Urinary bladder (tissue), 3 donors: ENCODE measurements at regions not wholly inside any gene's neighbourhood (a gene's known extent, or its start where the extent isn't known, plus 50 kb on each side); places are given as distances from the start of the nearest gene placed in this dataset.

ENCODE experiments used
- DNase-seq: peaks from one replicate; pipeline ENCODE4 v3.0.0-alpha.2; 2015; ENCODE audit errors: extremely low spot score
- H3K27ac ChIP-seq: one replicate; pipeline ENCODE4 v1.5.1; 2013; ENCODE audit warnings: low read depth, mild to moderate bottlenecking, moderate library complexity
- H3K36me3 ChIP-seq: one replicate; pipeline ENCODE4 v1.6.1; 2013; ENCODE audit warnings: mild to moderate bottlenecking, moderate library complexity; ENCODE audit not compliant: insufficient read depth
- H3K4me1 ChIP-seq: one replicate; pipeline ENCODE4 v1.6.1; 2013; ENCODE audit warnings: mild to moderate bottlenecking, moderate library complexity; ENCODE audit not compliant: insufficient read depth
- H3K4me3 ChIP-seq: one replicate; pipeline ENCODE4 v1.5.1; 2013; ENCODE audit warnings: low read depth, low read length
- WGBS: extraction: QIAGEN DNeasy Blood & Tissue Kit; methylation state at CpG from one replicate; pipeline ENCODE4 v1.1.7; 2013; 5-methylcytosine and 5-hydroxymethylcytosine counted together
- donor health status: healthy with polysubstance abuse.
- donor health status: healthy.

DNA sequence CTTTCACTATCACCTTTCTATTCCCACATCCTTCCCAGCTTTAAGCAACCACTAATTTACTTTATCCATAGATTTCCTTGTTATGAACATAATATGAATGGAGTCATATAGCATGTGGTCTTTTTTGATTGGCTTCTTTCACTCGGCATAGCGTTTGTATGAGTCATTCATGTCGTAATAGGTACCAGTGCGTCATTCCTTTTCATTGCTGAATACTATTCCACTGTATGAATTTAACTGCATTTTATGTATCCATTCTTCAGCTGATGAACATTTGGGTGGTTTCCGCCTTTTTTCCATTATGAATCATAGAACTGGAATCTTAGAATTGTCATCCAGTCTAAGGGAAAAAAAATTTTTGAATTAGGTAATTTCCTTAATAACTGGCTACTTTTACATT, 411.3 kb upstream of the AUTS2 start:
- Histone ChIP-seq H3K4me1 (no peaks in the 10 kb centered on the region), H3K36me3 (no peaks in the 10 kb centered on the region), H3K27ac (no peak overlapping the region), H3K4me3 (no peak overlapping the region)
- DNase-seq: no peak
- 98% methylated on average over 5 of the region's 5 CpGs for WGBS

DNA sequence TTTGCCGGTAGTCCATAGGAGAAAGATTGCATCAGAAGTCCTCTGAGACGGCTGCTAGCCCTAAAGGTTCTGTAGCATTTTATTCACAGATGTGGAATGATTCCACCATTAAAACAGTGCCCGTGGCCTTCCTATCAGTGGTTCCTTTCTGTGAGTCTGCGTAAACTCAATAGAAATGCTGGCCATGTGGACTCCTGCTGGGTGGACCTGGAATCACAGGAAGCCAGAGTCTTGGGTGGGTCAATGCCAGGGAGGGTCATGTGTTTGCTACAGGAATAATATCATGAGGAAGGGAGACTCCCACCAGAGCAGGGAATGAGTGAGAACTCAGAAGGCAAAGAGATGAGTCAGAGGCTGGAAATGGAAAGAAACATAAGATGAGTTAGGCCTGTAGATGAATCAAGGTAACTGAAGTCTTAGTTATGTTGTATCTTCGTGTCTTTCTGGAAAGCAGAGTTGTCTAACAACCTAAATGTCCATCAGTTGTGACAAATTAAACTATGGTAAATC, 410.4 kb upstream of the AUTS2 start:
- Histone ChIP-seq H3K4me1 (no peaks in the 10 kb centered on the region), H3K4me3 (no peak overlapping the region), H3K27ac (no peak overlapping the region), H3K36me3 (no peaks in the 10 kb centered on the region)
- WGBS: 93% methylated on average over 5 of the region's 5 CpGs
- no peak for DNase-seq

DNA sequence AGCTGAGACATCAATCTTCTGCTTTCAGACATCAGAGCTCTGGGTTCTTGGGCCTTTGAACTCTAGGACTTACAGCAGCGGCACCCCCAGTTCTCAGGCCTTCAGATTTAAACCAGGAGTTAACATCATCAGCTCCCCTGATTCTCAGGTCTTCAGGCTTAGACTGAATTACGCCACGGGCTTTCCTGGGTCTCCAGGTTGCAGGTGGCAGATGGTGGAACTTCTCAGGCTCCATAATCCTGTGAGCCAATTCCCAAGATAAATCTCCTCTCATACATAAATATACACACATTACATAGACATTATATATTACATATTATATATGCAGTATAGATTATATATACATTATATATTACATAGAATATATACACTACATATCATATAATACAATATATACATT, 408.9 kb upstream of the AUTS2 start:
- no peak overlapping the region for H3K27ac ChIP-seq
- H3K36me3 ChIP-seq: no peaks in the 10 kb centered on the region
- no peaks in the 10 kb centered on the region for H3K4me1 ChIP-seq
- 95% methylated on average over 3 of the region's 3 CpGs for WGBS
- no peak overlapping the region for H3K4me3 ChIP-seq
- no peak for DNase-seq

DNA sequence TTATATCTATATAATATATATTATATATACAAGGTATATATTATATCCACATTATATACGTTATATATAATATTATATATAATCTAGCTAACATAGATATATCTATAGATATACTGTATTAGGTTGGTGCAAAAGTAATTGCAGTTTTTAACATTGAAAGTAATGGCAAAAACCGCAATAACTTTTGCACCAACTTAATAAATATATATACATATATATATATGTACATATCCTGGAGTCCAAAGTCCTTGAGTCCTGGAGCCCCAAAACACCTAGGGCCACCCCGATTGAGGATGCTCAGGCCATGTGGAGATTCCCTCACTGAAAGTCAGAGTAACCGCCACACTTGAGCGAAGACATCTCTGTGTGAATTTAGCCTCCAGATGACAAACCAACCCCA, 408.2 kb upstream of the AUTS2 start:
- WGBS: 94% methylated on average over 5 of the region's 5 CpGs
- H3K4me3 ChIP-seq: no peak overlapping the region
- no peaks in the 10 kb centered on the region for H3K4me1 ChIP-seq
- no peak overlapping the region for H3K27ac ChIP-seq
- H3K36me3 ChIP-seq: no peaks in the 10 kb centered on the region
- no peak for DNase-seq

DNA sequence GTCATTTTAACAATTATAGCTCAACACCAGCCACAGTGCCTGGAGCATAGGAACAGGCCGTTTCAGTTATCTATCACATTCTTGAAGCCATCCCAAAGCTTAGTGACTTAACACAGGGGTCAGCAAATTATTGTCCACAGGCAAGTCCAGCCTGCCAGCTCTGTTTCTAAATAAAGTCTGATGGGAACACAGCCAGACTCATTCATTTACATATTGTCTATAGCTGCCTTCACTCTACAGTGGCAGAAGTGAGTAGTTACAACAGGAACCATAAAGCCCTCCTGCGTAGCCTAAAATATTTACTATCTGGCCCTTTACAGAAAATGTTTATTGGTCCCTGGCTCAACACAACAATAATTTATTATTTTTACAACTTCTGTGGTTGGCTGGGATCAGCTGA, 407.5 kb upstream of the AUTS2 start:
- no peak for DNase-seq
- no peak overlapping the region for H3K4me3 ChIP-seq
- 21% methylated on average over 2 of the region's 2 CpGs for WGBS
- H3K27ac ChIP-seq: no peak overlapping the region
- no peaks in the 10 kb centered on the region for H3K4me1 ChIP-seq
- H3K36me3 ChIP-seq: no peaks in the 10 kb centered on the region

DNA sequence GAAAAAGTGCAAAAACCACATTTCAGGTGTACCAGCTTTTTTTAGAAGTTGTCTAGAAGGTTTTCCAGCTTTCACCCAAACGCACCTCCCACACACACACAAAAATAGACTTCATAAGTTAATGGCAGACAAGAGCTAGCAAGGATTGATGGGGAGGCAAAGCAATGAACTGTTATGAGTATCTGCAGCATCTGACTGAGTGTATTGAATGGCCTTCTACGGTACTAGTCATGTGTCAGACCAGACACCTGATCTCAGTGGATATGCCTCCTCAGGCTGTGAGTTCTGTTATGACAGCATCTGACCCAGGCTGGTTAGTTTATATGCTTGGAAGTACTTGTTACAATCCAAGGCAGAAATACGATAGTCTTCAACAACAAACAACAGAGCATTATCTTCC, 406.1 kb upstream of the AUTS2 start:
- DNase-seq: no peak
- no peak overlapping the region for H3K4me3 ChIP-seq
- no peaks in the 10 kb centered on the region for H3K4me1 ChIP-seq
- H3K36me3 ChIP-seq: no peaks in the 10 kb centered on the region
- H3K27ac ChIP-seq: no peak overlapping the region
- 91% methylated on average over 3 of the region's 3 CpGs for WGBS

DNA sequence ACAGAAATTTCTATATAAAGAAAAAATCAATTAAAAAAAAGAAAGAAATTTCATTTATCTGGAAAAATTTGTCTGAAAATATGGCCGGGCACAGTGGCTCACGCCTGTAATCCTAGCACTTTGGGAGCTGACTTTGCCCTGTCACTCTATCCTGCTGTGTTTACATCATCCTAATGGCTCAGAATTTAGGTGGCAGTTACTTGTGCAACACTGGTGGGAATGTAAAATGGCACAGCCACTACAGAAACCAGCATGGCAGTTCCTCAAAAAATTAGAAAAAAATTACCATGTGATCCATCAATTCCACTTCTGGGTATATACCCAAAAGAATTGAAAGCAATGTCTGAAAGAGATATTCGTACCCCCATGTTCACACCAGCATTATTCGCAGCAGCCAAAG, 405.2 kb upstream of the AUTS2 start:
- no peak overlapping the region for H3K27ac ChIP-seq
- no peaks in the 10 kb centered on the region for H3K4me1 ChIP-seq
- no peak for DNase-seq
- 96% methylated on average over 4 of the region's 4 CpGs for WGBS
- no peaks in the 10 kb centered on the region for H3K36me3 ChIP-seq
- H3K4me3 ChIP-seq: no peak overlapping the region

DNA sequence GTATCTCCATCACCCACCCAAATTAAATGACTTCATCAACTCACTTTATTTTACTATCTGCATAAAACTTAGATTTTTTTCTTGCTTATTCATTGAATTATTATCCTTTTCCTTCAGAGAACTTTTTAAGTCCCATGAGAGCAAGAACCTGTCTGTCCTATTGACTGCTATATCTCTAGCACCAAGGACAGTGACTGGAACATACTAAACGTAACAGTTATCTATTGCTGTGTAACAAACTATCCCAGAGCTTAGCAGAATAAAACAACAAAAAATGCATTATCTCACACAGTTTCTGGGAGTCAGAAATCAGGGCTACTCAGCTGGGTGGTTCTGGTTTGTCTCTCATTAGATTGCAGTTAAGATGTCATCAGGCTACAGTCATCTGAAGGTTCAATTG, 401.7 kb upstream of the AUTS2 start:
- H3K4me1 ChIP-seq: no peaks in the 10 kb centered on the region
- DNase-seq: no peak
- WGBS: 85% methylated on average over 1 of the region's 1 CpG

DNA sequence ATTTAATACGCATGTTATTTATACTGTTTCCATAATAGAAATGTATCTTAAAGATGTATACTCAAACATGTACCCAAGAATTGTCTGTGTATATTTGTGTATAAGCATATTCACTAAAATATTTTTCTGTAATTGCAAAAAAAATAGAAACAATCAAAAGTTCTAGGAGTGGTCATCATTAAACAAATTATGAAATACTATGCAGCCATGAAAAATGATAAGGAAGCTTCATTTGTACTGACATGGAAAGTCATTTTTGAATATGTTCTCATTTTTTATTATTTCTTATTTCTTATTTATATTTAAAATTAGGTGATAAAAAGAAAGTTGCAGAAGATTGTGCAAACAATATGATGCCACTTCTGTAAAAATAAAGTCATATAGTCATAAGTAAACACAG, 400.0 kb upstream of the AUTS2 start:
- WGBS: 92% methylated on average over 1 of the region's 1 CpG
- H3K36me3 ChIP-seq: no peaks in the 10 kb centered on the region
- H3K27ac ChIP-seq: no peak overlapping the region
- DNase-seq: no peak
- no peak overlapping the region for H3K4me3 ChIP-seq
- no peaks in the 10 kb centered on the region for H3K4me1 ChIP-seq

More for the DNA sequence above, 401.7 kb upstream of the AUTS2 start:
- no peak overlapping the region for H3K4me3 ChIP-seq
- H3K36me3 ChIP-seq: no peaks in the 10 kb centered on the region
- H3K27ac ChIP-seq: no peak overlapping the region

DNA sequence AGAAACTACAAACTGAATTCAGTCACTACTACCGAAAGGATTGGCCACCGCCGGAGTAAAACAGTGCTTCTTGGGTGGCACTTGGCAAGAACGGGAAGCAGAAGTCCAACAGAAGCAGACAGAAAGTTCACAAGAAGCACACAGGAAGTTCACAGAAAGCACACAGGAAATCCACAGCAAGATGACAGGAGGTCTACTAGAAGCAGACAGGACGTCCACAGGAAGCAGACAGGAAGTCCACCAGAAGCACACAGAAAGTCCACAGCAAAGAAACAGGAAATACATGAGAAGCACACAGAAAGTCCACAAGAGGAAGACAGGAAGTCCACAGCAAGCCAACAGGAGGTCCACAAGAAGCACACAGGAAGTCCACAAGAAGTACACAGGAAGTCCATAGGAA, 399.2 kb upstream of the AUTS2 start:
- WGBS: 89% methylated on average over 5 of the region's 5 CpGs
- no peak for DNase-seq
- H3K36me3 ChIP-seq: no peaks in the 10 kb centered on the region
- no peak overlapping the region for H3K27ac ChIP-seq
- H3K4me1 ChIP-seq: no peaks in the 10 kb centered on the region
- no peak overlapping the region for H3K4me3 ChIP-seq

DNA sequence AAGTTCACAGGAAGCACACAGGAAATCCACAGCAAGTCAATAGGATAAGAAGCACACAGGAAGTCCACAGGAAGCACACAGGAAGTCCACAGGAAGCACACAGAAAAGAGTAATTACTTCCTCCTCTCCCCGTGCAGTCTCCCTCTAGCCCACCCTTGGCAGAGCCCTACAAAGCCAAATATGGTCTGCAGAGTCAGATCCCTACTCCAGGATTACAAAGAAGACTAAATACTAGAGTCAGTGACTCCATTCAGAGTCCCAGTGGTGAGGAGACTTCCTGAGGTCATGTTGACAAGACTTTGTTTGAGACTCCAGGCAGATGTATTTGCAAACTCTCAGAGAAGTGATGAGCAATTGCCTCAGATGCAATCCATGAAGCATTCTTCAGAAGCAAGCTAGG, 398.6 kb upstream of the AUTS2 start:
- DNase-seq: no peak
- Histone ChIP-seq H3K36me3 (no peaks in the 10 kb centered on the region), H3K27ac (no peak overlapping the region), H3K4me3 (no peak overlapping the region), H3K4me1 (no peaks in the 10 kb centered on the region)
- WGBS: 67% methylated on average over 1 of the region's 1 CpG

DNA sequence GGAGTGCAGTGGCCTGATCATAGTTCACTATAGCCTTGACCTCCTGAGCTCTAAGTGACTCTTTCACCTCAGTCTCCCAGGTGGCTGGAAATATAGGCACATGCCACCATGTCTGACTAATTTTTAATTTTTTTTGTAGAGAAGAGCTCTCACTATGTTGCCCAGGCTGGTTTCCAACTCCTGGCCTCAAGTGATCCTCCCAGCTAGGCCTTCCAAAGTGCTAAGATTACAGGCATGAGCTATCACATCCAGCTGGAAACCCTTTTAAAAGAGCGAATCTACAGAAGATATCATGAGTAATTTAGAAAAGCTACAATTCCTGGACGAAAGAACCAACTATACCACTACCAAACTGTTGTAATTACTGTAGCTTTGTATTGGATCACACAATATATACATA, 394.4 kb upstream of the AUTS2 start:
- Histone ChIP-seq H3K36me3 (no peaks in the 10 kb centered on the region), H3K4me3 (no peak overlapping the region), H3K27ac (no peak overlapping the region), H3K4me1 (no peaks in the 10 kb centered on the region)
- no peak for DNase-seq
- WGBS: 64% methylated on average over 2 of the region's 2 CpGs

DNA sequence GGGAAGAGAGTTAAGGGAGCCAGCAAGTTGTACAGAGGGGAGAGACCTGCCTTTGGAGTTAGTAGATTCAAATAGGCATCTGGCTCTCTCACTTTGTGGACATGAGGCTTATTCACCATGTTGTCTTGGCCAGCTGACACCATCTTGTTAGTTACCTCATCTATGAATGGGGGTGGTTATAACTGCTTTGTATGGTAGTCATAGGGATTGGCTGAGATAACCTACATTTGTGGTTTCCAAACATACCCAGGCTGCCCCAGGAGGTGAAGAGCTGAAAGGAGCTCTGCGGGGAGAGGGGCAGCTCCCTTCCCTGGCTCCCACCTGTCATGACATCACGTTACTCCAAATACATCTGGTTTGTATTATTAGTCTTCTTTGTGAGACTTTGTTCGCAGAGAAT, 393.3 kb upstream of the AUTS2 start:
- no peak overlapping the region for H3K27ac ChIP-seq
- H3K4me3 ChIP-seq: no peak overlapping the region
- no peaks in the 10 kb centered on the region for H3K4me1 ChIP-seq
- WGBS: 93% methylated on average over 3 of the region's 3 CpGs
- DNase-seq: no peak
- H3K36me3 ChIP-seq: no peaks in the 10 kb centered on the region

DNA sequence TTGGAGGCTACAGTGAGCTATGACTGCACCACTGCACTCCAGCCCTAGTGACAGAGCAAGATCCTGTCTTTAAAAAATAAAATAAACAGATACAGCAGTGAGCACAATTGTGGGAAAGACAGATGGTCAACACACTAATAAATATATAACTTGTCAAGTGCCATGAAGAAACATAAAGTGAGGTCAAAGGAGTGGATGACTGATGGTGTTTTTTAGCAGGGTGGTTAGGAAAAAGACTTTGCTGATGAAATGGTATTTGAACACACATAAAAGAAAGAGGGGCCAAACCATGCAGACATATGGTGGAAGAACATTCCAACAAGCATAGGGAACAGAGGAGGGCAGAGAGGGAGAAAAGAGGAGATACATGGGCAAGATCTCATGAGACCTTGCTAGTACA, 392.7 kb upstream of the AUTS2 start:
- Histone ChIP-seq H3K27ac (no peak overlapping the region), H3K4me3 (no peak overlapping the region), H3K4me1 (no peaks in the 10 kb centered on the region), H3K36me3 (no peaks in the 10 kb centered on the region)
- no peak for DNase-seq

DNA sequence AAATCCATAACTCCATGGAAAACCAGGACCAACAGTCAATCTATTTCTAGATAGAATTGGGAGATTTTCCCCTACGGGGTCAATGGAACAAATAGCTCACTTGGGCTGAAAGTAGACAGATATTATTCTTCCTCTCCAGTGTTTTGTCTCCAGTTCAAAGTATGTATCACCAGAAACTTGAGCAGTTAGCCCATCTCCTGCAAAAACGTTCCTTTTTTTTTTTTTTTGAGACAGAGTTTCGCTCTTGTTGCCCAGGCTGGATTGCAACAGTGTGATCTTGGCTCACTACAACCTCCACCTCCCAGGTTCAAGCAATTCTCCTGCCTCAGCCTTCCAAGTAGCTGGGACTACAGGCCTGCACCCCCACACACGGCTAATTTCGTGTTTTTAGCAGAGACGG, 390.0 kb upstream of the AUTS2 start:
- WGBS: 87% methylated on average over 6 of the region's 6 CpGs
- H3K27ac ChIP-seq: no peak overlapping the region
- no peak for DNase-seq
- H3K4me3 ChIP-seq: no peak overlapping the region
- H3K36me3 ChIP-seq: no peaks in the 10 kb centered on the region
- no peaks in the 10 kb centered on the region for H3K4me1 ChIP-seq
